ENCODE measurements at regions not wholly inside any gene's neighbourhood (a gene's known extent, or its start where the extent isn't known, plus 50 kb on each side); places are given as distances from the start of the nearest gene placed in this dataset.

DNA sequence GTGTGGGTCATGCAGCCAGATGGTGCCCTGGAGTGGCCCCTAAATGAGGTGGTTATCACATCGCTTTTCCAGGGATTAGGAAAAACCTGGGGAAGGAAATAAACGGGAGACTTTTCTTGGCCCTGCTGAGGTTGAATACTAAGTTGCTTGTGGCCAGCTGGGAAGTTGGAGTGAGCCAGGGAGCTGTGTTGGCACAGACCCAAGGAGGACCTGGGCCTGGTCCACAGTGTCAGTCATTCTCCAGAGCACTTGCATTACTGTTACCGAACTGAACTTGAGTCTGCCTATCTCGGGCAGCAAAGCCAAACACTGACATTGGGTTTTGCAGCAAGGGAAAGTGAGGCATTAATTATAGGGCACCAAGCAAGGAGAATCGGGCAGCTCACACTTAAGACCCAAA, 339.0 kb downstream of the GABRB3 start:
- Histone ChIP-seq H3K4me1 (replicated peaks) (no peaks in the 10 kb centered on the region), H3K9me3 (replicated peaks) (0 out of 2 replicates have a peak, but pooled peaks cover 3% of the 10 kb centered on the region), H3K27ac (no peak overlapping the region), H3K4me3 (no peak overlapping the region), H3K36me3 (no peaks in the 10 kb centered on the region), H3K27me3 (replicated peaks) (no peaks in the 10 kb centered on the region)
- DNase-seq (ENCODE audit: low read depth in 1 of 2, low spot score in 2 of 2) = no peak

DNA sequence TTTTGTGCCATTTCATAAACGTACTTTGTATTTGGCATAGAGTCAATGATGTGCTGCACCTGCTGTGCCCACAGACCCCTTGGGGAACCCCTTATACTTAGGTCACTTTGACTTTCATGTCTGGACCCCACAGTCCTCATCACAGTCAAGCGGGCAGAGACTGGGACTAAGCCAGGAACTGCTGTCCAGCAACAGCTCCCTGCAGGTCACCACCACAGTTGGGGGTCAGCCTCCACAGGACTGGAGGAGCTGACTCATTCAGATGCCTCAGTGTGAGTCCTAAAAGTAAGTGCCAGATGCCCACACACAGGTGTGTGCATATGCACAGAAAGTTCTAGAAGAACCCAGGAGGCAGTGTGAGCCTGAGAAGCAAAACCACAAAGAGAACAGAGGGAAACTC, 339.8 kb downstream of the GABRB3 start:
- Histone ChIP-seq H3K4me1 (replicated peaks) (no peaks in the 10 kb centered on the region), H3K9me3 (replicated peaks) (0 out of 2 replicates have a peak, but pooled peaks cover 3% of the 10 kb centered on the region), H3K4me3 (no peak overlapping the region), H3K27ac (no peak overlapping the region), H3K36me3 (no peaks in the 10 kb centered on the region), H3K27me3 (replicated peaks) (no peaks in the 10 kb centered on the region)
- no peak for DNase-seq (ENCODE audit: low read depth in 1 of 2, low spot score in 2 of 2)

DNA sequence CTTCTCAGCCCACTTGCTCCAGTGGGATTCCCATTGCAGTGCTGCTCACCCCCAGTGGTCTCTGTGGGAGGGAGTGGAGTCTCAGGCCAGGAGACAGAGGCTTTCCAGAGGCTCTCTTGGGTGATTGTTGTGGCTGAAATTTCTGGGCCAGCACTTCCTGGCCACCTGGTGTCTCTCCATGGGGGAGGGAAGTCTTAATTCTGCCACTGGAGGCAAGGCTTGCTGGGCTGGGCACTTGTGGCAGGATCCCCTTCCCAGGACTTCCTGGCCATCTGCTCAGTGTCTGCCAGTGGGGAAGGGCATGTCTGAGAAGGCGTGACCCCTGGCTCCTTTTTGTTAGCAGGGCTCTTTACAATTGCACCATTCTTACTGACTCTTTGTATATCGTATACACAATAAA, 351.8 kb downstream of the GABRB3 start:
- H3K36me3 ChIP-seq = no peaks in the 10 kb centered on the region
- DNase-seq (ENCODE audit: low read depth in 1 of 2, low spot score in 2 of 2) = no peak
- no peak overlapping the region for H3K27ac ChIP-seq
- peaks cover 4% of the 10 kb centered on the region; the same call in 1 of the 2 replicates for H3K9me3 ChIP-seq (replicated peaks)
- H3K27me3 ChIP-seq (replicated peaks) = no peaks in the 10 kb centered on the region
- no peaks in the 10 kb centered on the region for H3K4me1 ChIP-seq (replicated peaks)
- H3K4me3 ChIP-seq = no peak overlapping the region

DNA sequence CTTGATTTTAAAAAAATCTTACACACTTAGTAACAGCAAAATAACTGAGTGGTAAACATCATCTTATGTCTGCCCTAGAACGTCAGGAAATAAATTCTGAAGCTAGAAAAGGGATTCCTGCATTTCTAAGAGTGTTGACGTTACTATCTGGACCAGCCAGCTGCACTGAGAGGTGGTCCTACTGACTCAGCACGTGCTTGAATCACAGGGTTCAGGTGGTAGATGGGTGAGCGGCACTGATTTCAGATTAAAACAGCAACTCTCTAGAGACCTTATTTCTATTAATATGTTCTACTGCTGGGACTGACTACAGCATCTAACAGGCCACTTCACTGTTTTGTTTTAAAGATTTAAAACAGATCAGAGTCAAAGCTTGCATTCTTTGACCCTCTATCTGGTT, 377.2 kb downstream of the GABRB3 start:
- Histone ChIP-seq H3K4me3 (no peak overlapping the region), H3K27ac (no peak overlapping the region), H3K4me1 (replicated peaks) (no peaks in the 10 kb centered on the region), H3K9me3 (replicated peaks) (peaks cover 4% of the 10 kb centered on the region; the same call in 1 of the 2 replicates), H3K36me3 (no peaks in the 10 kb centered on the region), H3K27me3 (replicated peaks) (no peaks in the 10 kb centered on the region)
- DNase-seq (ENCODE audit: low read depth in 1 of 2, low spot score in 2 of 2) = no peak

DNA sequence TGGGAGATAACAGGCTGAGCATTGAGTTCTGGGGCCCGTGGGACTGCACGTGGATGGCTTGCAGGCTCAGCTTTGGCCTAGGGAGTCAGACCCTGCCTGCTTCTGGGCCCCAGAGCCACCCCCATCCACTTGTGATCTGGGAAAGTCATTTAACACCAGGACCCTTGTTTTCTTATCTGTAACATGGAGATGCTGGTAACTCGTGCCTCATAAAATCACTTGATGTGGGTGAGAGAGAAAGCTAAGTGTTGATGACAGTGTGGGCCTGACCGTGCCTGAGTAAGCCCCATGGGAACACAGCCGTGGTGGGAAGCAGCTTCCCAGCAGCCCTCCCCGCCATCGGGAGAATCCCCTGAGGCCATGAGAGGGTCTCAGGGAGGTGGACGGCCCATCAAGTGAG, 378.1 kb downstream of the GABRB3 start:
- H3K27ac ChIP-seq = no peak overlapping the region
- H3K4me1 ChIP-seq (replicated peaks) = no peaks in the 10 kb centered on the region
- no peaks in the 10 kb centered on the region for H3K36me3 ChIP-seq
- H3K4me3 ChIP-seq = no peak overlapping the region
- no peaks in the 10 kb centered on the region for H3K27me3 ChIP-seq (replicated peaks)
- DNase-seq (ENCODE audit: low read depth in 1 of 2, low spot score in 2 of 2) = no peak
- peaks cover 4% of the 10 kb centered on the region; the same call in 1 of the 2 replicates for H3K9me3 ChIP-seq (replicated peaks)

DNA sequence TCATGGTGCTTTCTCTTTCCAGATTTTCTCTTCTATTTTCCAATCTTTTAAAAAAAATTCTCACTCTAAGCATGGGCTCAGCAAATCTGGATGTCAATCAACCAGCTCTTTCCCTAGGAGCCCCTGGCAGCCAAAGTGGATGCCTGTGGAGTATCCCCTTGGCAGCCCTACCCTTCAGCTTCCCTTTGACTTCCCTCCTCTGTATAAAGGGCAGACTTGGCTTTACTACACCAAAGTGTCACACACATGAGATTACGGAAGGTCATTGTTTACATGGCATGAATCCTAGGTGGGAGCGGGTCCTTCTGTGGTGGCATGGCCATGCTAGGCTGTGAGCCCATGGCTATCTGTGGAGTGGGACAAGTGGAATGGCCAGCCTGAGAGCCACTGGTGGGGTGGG, 379.9 kb downstream of the GABRB3 start:
- H3K4me1 ChIP-seq (replicated peaks) = no peaks in the 10 kb centered on the region
- H3K27me3 ChIP-seq (replicated peaks) = no peaks in the 10 kb centered on the region
- peaks cover 4% of the 10 kb centered on the region; the same call in 1 of the 2 replicates for H3K9me3 ChIP-seq (replicated peaks)
- H3K4me3 ChIP-seq = no peak overlapping the region
- no peaks in the 10 kb centered on the region for H3K36me3 ChIP-seq
- no peak overlapping the region for H3K27ac ChIP-seq
- DNase-seq (ENCODE audit: low read depth in 1 of 2, low spot score in 2 of 2) = no peak

DNA sequence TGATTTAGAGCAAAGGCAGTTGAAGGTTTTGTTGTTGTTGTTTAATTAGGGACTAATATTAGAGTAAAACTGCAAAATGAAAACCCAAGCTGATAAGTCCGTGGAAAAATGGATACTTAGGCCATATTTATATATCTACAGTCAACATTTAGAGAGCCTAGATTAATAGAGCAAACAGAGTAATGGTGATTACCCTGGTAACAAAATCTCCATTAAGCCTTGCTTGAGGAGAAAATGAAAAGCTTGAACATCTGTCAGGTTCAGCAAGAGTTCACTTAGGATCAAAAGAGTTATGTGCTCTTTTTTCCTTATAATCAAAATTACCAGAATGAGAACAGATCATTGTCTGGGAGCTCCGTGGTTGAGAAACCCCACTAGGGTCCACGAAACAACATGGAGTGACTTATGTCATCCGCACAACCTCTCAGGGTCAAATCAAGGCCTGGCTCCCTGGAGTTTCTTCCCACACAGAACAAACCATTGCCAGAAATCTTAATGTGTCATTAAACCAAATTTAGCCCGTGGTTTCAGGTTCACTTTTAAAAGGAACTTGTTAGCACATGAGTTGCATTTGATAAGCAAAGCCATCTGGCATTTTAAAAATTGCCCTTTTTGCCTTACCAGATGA, 381.2 kb downstream of the GABRB3 start:
- DNase-seq (ENCODE audit: low read depth in 1 of 2, low spot score in 2 of 2) = no peak
- no peaks in the 10 kb centered on the region for H3K27me3 ChIP-seq (replicated peaks)
- no peak overlapping the region for H3K27ac ChIP-seq
- no peaks in the 10 kb centered on the region for H3K36me3 ChIP-seq
- no peaks in the 10 kb centered on the region for H3K4me1 ChIP-seq (replicated peaks)
- H3K9me3 ChIP-seq (replicated peaks) = peaks cover 4% of the 10 kb centered on the region; the same call in 1 of the 2 replicates
- H3K4me3 ChIP-seq = no peak overlapping the region

DNA sequence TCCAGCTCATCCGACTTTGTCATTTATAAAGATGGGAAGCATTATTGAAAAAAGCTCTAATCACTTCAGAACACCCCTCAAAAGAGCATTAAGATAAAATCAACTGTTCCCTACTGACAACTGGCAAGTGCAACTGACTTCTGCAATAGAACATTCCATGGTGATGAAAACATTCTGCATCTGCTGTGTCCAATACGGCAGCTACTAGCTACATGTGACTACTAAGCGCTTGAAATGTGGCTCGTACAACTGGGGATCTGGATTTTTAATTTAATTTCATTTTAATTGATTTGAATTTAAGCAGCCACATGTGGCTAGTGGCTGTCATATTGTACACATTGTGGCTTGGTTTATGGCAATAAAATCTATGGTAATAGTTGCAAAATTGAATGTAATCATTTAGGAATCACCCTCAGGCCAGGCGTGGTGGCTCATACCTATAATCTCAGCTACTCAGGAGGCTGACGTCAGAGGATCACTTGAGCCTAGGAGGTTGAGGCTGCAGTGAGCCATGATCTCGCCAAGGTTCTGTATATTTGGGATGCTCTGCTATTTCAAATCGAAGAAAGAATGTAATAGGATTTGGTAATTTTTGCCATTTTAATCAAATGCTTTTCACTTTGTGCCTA, 390.3 kb downstream of the GABRB3 start:
- Histone ChIP-seq H3K9me3 (replicated peaks) (no peaks in the 10 kb centered on the region), H3K4me1 (replicated peaks) (no peaks in the 10 kb centered on the region), H3K36me3 (no peaks in the 10 kb centered on the region), H3K27ac (no peak overlapping the region), H3K27me3 (replicated peaks) (no peaks in the 10 kb centered on the region), H3K4me3 (no peak overlapping the region)
- no peak for DNase-seq (ENCODE audit: low read depth in 1 of 2, low spot score in 2 of 2)

DNA sequence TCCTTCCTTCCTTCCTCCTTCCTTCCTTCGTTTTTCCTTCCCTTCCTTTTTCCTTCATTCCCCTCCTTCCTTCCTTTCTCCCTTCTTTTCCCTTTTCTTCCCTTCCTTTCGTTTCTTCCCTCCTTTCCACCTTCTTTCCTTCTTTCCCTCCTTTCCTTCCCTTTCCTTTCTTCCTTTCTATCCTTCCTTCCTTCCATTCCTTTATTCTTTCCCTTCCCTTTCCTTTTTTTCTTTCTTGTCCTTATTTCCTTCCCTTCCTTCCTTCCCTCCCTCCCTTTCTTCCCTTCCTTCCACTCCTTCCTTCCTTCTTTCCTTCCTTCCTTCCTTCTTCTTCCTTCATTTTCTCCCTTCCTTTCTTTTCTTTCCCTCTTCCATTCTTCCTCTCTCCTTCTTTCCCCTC, 394.6 kb downstream of the GABRB3 start:
- DNase-seq (ENCODE audit: low read depth in 1 of 2, low spot score in 2 of 2) = no peak

DNA sequence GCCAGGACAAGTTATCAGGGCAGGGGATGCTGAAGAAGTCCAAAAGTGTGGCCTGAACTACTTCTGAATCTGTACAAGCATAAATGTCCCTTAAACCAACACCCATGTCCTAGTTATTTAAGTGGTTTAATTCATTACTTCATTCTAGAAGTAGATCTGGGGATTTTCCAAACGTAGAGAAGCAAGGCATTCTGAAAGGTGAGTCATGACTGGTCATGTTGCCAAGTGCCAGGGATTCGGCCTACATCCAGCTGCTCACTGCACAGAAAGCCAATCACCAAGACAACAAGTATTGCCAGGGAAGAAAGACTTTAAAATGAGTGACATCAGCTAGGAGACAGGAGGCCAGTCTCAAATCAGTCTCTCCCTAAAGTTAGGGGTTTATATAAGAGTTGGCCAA, 396.6 kb downstream of the GABRB3 start:
- no peak for DNase-seq (ENCODE audit: low read depth in 1 of 2, low spot score in 2 of 2)
- Histone ChIP-seq H3K4me3 (no peak overlapping the region), H3K9me3 (replicated peaks) (no peaks in the 10 kb centered on the region), H3K4me1 (replicated peaks) (no peaks in the 10 kb centered on the region), H3K36me3 (no peaks in the 10 kb centered on the region), H3K27me3 (replicated peaks) (no peaks in the 10 kb centered on the region), H3K27ac (no peak overlapping the region)

More for the DNA sequence above, 394.6 kb downstream of the GABRB3 start:
- Histone ChIP-seq H3K4me3 (no peak overlapping the region), H3K27ac (no peak overlapping the region), H3K36me3 (no peaks in the 10 kb centered on the region), H3K27me3 (replicated peaks) (no peaks in the 10 kb centered on the region), H3K9me3 (replicated peaks) (no peaks in the 10 kb centered on the region), H3K4me1 (replicated peaks) (no peaks in the 10 kb centered on the region)

DNA sequence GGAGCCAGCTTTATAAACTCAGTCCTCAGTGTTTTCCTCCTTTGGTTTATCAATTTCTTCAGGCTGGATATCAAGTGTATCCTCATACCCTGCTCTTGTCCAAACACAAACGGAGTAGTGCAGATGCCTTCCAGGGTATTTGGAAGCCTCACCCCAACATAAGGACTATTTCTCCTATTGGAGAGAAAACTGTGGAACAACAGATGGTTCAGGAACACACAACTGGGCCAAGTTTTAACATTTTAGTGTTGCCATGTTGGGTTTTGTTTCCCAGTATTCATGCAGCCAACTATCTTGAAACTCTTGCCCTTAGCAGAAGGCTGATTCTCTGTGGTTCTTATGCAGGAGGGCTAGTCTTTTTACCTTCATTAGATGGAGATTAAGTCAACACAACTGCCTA, 398.1 kb downstream of the GABRB3 start:
- no peaks in the 10 kb centered on the region for H3K27me3 ChIP-seq (replicated peaks)
- no peaks in the 10 kb centered on the region for H3K4me1 ChIP-seq (replicated peaks)
- H3K4me3 ChIP-seq = no peak overlapping the region
- no peaks in the 10 kb centered on the region for H3K36me3 ChIP-seq
- no peak for DNase-seq (ENCODE audit: low read depth in 1 of 2, low spot score in 2 of 2)
- H3K27ac ChIP-seq = no peak overlapping the region
- H3K9me3 ChIP-seq (replicated peaks) = 0 out of 2 replicates have a peak, but pooled peaks cover 4% of the 10 kb centered on the region

DNA sequence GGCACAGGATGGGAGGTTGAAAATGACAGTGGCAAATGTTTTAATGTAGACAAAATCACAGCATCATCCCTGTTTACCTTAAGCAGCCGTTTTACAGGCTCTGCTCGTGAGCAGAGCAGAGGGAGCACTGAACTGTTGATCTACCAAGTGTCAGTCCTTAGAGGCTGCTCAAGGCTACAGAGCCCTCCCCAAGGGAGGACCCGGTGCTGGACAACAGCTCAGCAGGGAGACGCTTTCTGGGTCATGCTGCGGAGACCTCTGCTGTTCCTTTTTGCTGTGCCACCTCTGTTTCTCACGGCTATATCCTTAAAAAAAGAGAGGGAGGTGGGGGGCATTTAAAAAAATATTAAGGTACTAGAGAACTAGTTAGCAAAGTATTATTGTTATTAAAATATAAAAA, 400.2 kb downstream of the GABRB3 start:
- Histone ChIP-seq H3K9me3 (replicated peaks) (0 out of 2 replicates have a peak, but pooled peaks cover 4% of the 10 kb centered on the region), H3K27ac (no peak overlapping the region), H3K27me3 (replicated peaks) (no peaks in the 10 kb centered on the region), H3K36me3 (no peaks in the 10 kb centered on the region), H3K4me1 (replicated peaks) (no peaks in the 10 kb centered on the region), H3K4me3 (no peak overlapping the region)
- DNase-seq (ENCODE audit: low read depth in 1 of 2, low spot score in 2 of 2) = no peak

DNA sequence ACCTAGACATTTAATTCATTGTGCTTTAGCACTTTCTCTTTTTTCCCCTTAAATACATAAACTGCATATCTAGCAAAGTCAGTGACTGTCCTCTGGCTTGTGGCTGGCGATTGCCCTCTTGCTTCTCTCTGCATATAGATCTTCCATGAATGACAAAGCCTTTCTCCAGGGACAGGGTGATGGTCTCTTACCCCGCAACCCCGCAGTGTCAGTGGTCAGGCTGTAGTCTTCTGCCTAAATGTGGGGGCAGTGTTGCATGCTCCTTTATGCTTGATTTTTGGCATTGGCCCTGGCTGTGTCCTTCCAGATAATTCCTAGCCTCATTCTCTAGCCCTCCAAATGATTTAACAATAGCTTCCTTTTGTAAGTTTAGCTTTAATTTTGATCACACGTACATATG, 407.8 kb downstream of the GABRB3 start:
- H3K27ac ChIP-seq = no peak overlapping the region
- H3K9me3 ChIP-seq (replicated peaks) = no peaks in the 10 kb centered on the region
- no peaks in the 10 kb centered on the region for H3K36me3 ChIP-seq
- H3K27me3 ChIP-seq (replicated peaks) = no peaks in the 10 kb centered on the region
- DNase-seq (ENCODE audit: low read depth in 1 of 2, low spot score in 2 of 2) = no peak
- H3K4me1 ChIP-seq (replicated peaks) = no peaks in the 10 kb centered on the region
- H3K4me3 ChIP-seq = no peak overlapping the region

DNA sequence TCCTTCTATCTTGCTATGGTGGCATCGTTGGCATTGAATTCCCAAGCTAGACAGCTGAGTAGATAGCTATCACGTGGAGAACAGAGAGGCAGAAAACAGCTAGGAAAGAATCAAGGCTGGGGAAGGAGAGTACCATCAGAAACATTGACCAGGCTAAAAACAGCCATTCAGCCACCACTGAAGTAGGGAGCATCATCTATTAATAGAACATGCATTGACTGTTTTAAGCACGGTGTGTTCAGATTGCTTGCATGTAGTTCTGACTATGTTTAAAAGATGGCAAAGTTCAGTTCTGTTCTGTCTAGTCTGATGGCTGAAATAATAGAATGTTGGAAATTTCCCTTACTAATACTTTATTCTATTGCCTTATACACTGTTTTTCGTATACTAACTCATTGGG, 413.0 kb downstream of the GABRB3 start:
- Histone ChIP-seq H3K27me3 (replicated peaks) (no peaks in the 10 kb centered on the region), H3K36me3 (no peaks in the 10 kb centered on the region), H3K9me3 (replicated peaks) (no peaks in the 10 kb centered on the region), H3K4me1 (replicated peaks) (no peaks in the 10 kb centered on the region), H3K27ac (no peak overlapping the region), H3K4me3 (no peak overlapping the region)
- DNase-seq (ENCODE audit: low read depth in 1 of 2, low spot score in 2 of 2) = no peak

Data from SJSA1 (cell line).